ENCODE measurements at regions not wholly inside any gene's neighbourhood (a gene's known extent, or its start where the extent isn't known, plus 50 kb on each side); places are given as distances from the start of the nearest gene placed in this dataset.

DNA sequence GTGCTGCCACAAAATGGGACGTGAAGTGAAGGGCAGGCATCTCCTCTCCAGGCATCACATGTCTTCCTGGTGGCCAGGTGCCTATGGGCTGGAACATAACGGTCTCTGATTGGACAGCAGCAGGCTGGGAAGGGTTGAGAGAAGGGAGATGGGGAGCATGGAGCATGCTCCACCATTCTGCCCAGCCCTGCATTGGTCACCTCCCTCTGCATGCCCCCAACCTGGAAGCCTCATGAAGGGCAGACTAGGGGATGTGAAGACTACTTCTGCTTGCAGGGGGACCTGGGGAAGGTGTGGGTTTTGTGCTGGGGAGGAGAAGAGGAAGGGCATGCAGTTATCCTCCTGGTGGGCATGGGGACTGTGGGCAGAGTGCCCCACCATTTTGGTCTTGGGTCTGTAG lies 782.2 kb downstream of the TBC1D22A start:
- WGBS, 2 donors = 63 to 85% methylated on average over 2 of the region's 2 CpGs
- Histone ChIP-seq H3K27ac (no peak overlapping the region), H3K4me3 (no peak overlapping the region), H3K9me3 (peaks cover 0 to 5% (median under 1%) of the 10 kb centered on the region in 4 donors), H3K4me1 (no peaks in the 10 kb centered on the region), H3K27me3 (no peaks in the 10 kb centered on the region), H3K36me3 (no peaks in the 10 kb centered on the region)
- no peak for DNase-seq
- intact Hi-C loops (cut with DNase I) = no loop called here
- no peak for TF ChIP-seq POLR2AphosphoS5 (IDR thresholded peaks at IDR 0.05)
- TF ChIP-seq POLR2A (IDR thresholded peaks at IDR 0.05) = no peak
- TF ChIP-seq EP300 (IDR thresholded peaks at IDR 0.05) = no peak
- TF ChIP-seq, protein P1, sequence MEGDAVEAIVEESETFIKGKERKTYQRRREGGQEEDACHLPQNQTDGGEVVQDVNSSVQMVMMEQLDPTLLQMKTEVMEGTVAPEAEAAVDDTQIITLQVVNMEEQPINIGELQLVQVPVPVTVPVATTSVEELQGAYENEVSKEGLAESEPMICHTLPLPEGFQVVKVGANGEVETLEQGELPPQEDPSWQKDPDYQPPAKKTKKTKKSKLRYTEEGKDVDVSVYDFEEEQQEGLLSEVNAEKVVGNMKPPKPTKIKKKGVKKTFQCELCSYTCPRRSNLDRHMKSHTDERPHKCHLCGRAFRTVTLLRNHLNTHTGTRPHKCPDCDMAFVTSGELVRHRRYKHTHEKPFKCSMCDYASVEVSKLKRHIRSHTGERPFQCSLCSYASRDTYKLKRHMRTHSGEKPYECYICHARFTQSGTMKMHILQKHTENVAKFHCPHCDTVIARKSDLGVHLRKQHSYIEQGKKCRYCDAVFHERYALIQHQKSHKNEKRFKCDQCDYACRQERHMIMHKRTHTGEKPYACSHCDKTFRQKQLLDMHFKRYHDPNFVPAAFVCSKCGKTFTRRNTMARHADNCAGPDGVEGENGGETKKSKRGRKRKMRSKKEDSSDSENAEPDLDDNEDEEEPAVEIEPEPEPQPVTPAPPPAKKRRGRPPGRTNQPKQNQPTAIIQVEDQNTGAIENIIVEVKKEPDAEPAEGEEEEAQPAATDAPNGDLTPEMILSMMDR (IDR thresholded peaks at IDR 0.05) = no peak

DNA sequence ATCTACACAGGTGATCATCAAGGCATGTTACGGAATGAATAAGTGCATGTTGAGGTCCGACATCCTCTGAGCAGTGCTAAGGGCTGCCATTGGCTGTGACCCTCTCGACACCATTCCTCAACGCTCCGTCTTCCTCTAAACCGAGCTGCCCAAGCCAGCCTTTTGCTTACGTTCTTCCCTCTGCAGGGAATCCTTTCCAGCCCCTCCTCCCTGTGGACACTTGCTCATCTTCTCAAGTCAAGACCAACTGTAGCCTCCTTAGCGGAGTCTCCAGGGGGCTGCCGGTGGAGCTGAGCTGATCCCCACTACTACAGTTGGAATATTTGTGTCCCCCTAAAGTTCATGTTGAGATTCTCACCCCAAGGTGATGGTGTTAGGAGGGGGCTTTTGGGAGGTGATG lies 781.0 kb downstream of the TBC1D22A start:
- no peak for DNase-seq
- Histone ChIP-seq H3K4me3 (no peak overlapping the region), H3K27me3 (no peaks in the 10 kb centered on the region), H3K4me1 (no peaks in the 10 kb centered on the region), H3K36me3 (no peaks in the 10 kb centered on the region), H3K27ac (no peak overlapping the region), H3K9me3 (peaks cover 0 to 5% (median under 1%) of the 10 kb centered on the region in 4 donors)
- intact Hi-C loops (cut with DNase I) = no loop called here
- WGBS, 2 donors = 94 to 96% methylated on average over 9 of the region's 9 CpGs
- no peak for TF ChIP-seq POLR2A (IDR thresholded peaks at IDR 0.05)
- TF ChIP-seq, protein P1 (IDR thresholded peaks at IDR 0.05) = no peak
- no peak for TF ChIP-seq EP300 (IDR thresholded peaks at IDR 0.05)
- TF ChIP-seq POLR2AphosphoS5 (IDR thresholded peaks at IDR 0.05) = no peak

DNA sequence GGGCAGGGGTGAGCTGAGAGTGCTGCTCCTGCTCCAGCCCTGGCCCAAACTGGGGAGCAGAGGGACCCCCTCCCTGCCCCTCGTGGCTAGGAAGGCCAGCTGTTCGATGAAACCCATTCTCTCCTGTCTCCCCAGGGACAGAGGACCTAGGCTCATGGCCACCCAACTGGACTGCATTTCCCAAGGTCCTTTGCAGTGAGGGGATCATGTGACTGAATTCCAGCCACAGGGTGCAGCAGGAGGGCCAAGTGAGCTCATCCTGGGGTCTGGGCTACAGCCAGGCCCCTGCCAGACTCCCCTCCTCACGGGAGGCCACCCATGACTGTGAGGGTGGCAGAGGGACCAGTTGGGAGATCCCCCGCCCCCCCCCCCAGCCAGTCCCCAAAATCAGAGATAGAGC lies 777.6 kb downstream of the TBC1D22A start:
- no peak for TF ChIP-seq POLR2AphosphoS5 (IDR thresholded peaks at IDR 0.05)
- peaks cover 0 to 2% (median under 1%) of the 10 kb centered on the region in 4 donors for H3K9me3 ChIP-seq
- DNase-seq = no peak
- no peak overlapping the region for H3K27ac ChIP-seq
- peaks cover 0 to 8% (median 3%) of the 10 kb centered on the region in 4 donors for H3K4me1 ChIP-seq
- 59 to 72% methylated on average over 4 of the region's 4 CpGs for WGBS, 2 donors
- no peaks in the 10 kb centered on the region for H3K36me3 ChIP-seq
- no peak overlapping the region for H3K4me3 ChIP-seq
- H3K27me3 ChIP-seq = no peaks in the 10 kb centered on the region
- intact Hi-C loops (cut with DNase I) = no loop called here

DNA sequence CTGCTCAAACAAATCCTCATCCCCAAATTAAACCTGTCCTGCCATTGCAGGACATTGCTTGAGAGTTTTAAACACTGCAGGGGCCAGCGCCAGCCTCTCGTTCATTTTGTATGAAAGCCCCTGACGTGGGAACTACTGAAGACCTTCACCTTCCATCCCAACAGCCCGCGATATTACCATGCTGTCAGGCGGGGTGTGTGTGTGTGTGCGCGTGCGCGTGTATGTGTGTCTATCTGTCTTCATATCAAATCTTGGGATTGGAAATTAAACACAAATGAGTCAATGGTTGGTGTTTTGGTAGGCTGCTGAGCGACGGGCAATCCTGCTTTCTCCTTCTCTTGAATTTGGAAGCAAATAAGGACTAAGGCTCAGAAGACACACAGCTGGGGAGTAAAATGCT lies 776.9 kb downstream of the TBC1D22A start:
- Histone ChIP-seq H3K36me3 (no peaks in the 10 kb centered on the region), H3K9me3 (peaks cover 0 to 2% (median 0%) of the 10 kb centered on the region in 4 donors), H3K27ac (no peak overlapping the region), H3K4me3 (no peak overlapping the region), H3K4me1 (peaks cover 0 to 14% (median 9%) of the 10 kb centered on the region in 4 donors), H3K27me3 (no peaks in the 10 kb centered on the region)
- DNase-seq = no peak
- intact Hi-C loops (cut with DNase I) = no loop called here
- WGBS, 2 donors = 87 to 93% methylated on average over 12 of the region's 12 CpGs
- TF ChIP-seq POLR2A (IDR thresholded peaks at IDR 0.05) (no peak), POLR2AphosphoS5 (IDR thresholded peaks at IDR 0.05) (no peak), EP300 (IDR thresholded peaks at IDR 0.05) (no peak)
- TF ChIP-seq, protein P1 (IDR thresholded peaks at IDR 0.05) = no peak

DNA sequence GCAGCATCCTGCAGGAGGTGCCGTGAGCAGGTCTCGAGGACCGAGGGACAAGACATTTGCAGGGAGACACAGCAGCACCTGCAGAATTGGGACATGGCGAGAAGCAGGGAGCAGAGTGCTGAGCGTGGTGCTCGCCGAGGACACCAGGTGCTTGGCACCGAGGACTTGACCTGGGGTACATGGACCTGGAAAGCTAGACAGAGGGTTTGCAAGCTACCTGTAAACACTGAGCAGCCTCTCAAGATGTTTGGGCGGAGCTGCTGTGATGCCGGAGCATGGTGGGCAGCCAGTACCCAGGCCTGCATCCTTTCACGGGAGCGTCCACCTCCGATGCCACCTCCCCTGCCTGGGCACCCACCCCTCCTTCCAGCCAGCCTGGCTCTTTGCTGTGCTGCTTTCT lies 773.2 kb downstream of the TBC1D22A start:
- peaks cover 0 to 22% (median 16%) of the 10 kb centered on the region in 4 donors for H3K4me1 ChIP-seq
- 90% methylated on average over 13 of the region's 13 CpGs for WGBS, 2 donors
- TF ChIP-seq EP300 (IDR thresholded peaks at IDR 0.05) (no peak), POLR2A (IDR thresholded peaks at IDR 0.05) (no peak), POLR2AphosphoS5 (IDR thresholded peaks at IDR 0.05) (no peak)
- TF ChIP-seq, protein P1 (IDR thresholded peaks at IDR 0.05) = no peak

More for the DNA sequence above, 773.2 kb downstream of the TBC1D22A start:
- DNase-seq = no peak
- H3K4me3 ChIP-seq = no peak overlapping the region
- H3K36me3 ChIP-seq = no peaks in the 10 kb centered on the region
- intact Hi-C loops (cut with DNase I) = no loop called here
- H3K27ac ChIP-seq = no peak overlapping the region
- no peaks in the 10 kb centered on the region for H3K27me3 ChIP-seq
- no peaks in the 10 kb centered on the region for H3K9me3 ChIP-seq
